HepG2 (cell line): ENCODE measurements at regions not wholly inside any gene's neighbourhood (a gene's known extent, or its start where the extent isn't known, plus 50 kb on each side); places are given as distances from the start of the nearest gene placed in this dataset.

Experiments used
- BHLHE40 ChIP-seq: IDR thresholded peaks from 2 replicates; pipeline ENCODE4 v1.6.1; 2011; ENCODE audit warnings: low read length, improper control_type of control experiment
- IKZF5 ChIP-seq: IDR thresholded peaks from 2 replicates; pipeline ENCODE4 v1.6.1; 2018; ENCODE audit warnings: missing genetic modification reagents, mild to moderate bottlenecking, missing compliant biosample characterization
- KLF13 ChIP-seq: sonication (generic); formaldehyde crosslinking; IDR thresholded peaks from 2 replicates; pipeline ENCODE4 v1.4.0; 2020; ENCODE audit warnings: mild to moderate bottlenecking, missing genetic modification reagents
- POLR2A ChIP-seq, 2 experiments: IDR thresholded peaks; 2 replicates each; pipeline ENCODE4 v1.6.1; 2011; ENCODE audit warnings: low read depth in 2 of 2, low read length in 2 of 2, mild to moderate bottlenecking in 1 of 2, moderate library complexity in 1 of 2; ENCODE audit not compliant: insufficient read depth in 1 of 2
- SSRP1 ChIP-seq: IDR thresholded peaks from 2 replicates; pipeline ENCODE4 v1.6.1; 2016; ENCODE audit warnings: control low read depth
- TCF7 ChIP-seq: sonication (generic); IDR thresholded peaks from 2 replicates; pipeline ENCODE4 v1.6.1; 2016; ENCODE audit warnings: antibody characterized with exemption, low read depth
- YEATS2 ChIP-seq: sonication (generic); formaldehyde crosslinking; IDR thresholded peaks from 2 replicates; pipeline ENCODE4 v1.4.0; 2020; ENCODE audit warnings: missing genetic modification reagents, borderline replicate concordance
- ZBTB46 ChIP-seq: sonication (generic); formaldehyde crosslinking; IDR thresholded peaks from 2 replicates; pipeline ENCODE4 v1.4.0; 2020; ENCODE audit warnings: mild to moderate bottlenecking, missing genetic modification reagents, borderline replicate concordance
- ZFP82 ChIP-seq: sonication (generic); formaldehyde crosslinking; IDR thresholded peaks from 2 replicates; pipeline ENCODE4 v1.5.1; 2020; ENCODE audit warnings: mild to moderate bottlenecking, missing genetic modification reagents, borderline replicate concordance
- ZNF10 ChIP-seq: sonication (generic); formaldehyde crosslinking; IDR thresholded peaks from 2 replicates; pipeline ENCODE4 v1.4.0; 2020; ENCODE audit warnings: mild to moderate bottlenecking, low read depth, missing genetic modification reagents, borderline replicate concordance
- ZNF276 ChIP-seq: sonication (generic); formaldehyde crosslinking; IDR thresholded peaks from 2 replicates; pipeline ENCODE4 v1.4.0; 2020; ENCODE audit warnings: mild to moderate bottlenecking, low read depth, missing genetic modification reagents
- ZNF367 ChIP-seq: sonication (generic); formaldehyde crosslinking; IDR thresholded peaks from 2 replicates; pipeline ENCODE4 v1.4.0; 2020; ENCODE audit warnings: missing genetic modification reagents, borderline replicate concordance
- ZNF512B ChIP-seq: sonication (generic); formaldehyde crosslinking; IDR thresholded peaks from 2 replicates; pipeline ENCODE4 v1.5.1; 2020; ENCODE audit warnings: missing genetic modification reagents, mild to moderate bottlenecking, borderline replicate concordance
- ZNF598 ChIP-seq: sonication (generic); formaldehyde crosslinking; IDR thresholded peaks from 2 replicates; pipeline ENCODE4 v1.5.1; 2020; ENCODE audit warnings: mild to moderate bottlenecking, missing genetic modification reagents, borderline replicate concordance
- ZSCAN21 ChIP-seq: sonication (generic); formaldehyde crosslinking; IDR thresholded peaks from 2 replicates; pipeline ENCODE4 v1.8.0; 2022; ENCODE audit warnings: mild to moderate bottlenecking, missing genetic modification reagents, moderate library complexity, borderline replicate concordance

GRCh38 chr10:121043124-121043849 is 192.1 kb downstream of the WDR11 start (continued):
- TF ChIP-seq ZNF512B (CRISPR knock-in tag) (no peak), BHLHE40 (peak; percentile 97), ZSCAN21 (CRISPR knock-in tag) (no peak; the same call in 1 of the 2 replicates), ZNF276 (CRISPR knock-in tag) (no peak), ZFP82 (CRISPR knock-in tag) (no peak), IKZF5 (peak; percentile 85), ZNF598 (no peak), ZNF10 (CRISPR knock-in tag) (no peak), POLR2A (IDR thresholded peaks at IDR 0.05; ENCODE audit: insufficient read depth in 1 of 2, low read depth in 2 of 2, low read length in 2 of 2) (peak in 1 of 2 experiments; percentile 65; a peak in 2 of 4 replicates), KLF13 (CRISPR knock-in tag) (no peak), ZBTB46 (CRISPR knock-in tag) (no peak), ZNF367 (CRISPR knock-in tag) (no peak), SSRP1 (CRISPR knock-in tag) (no peak; the same call in 1 of the 2 replicates), TCF7 (peak; percentile 22; the same call in 1 of the 2 replicates), YEATS2 (CRISPR knock-in tag) (no peak)
